GM12891 (cell line): ENCODE measurements at regions not wholly inside any gene's neighbourhood (a gene's known extent, or its start where the extent isn't known, plus 50 kb on each side); places are given as distances from the start of the nearest gene placed in this dataset.

ENCODE experiments used
- DNase-seq: peaks from one replicate; pipeline ENCODE4 v3.0.0; 2011; ENCODE audit warnings: low spot score; ENCODE audit not compliant: insufficient read length
- FAIRE-seq: peaks from 2 replicates; lab custom pipeline; 2011; peaks lifted over from hg19 to GRCh38; lab: Jason Lieb, UNC
- PAX5 ChIP-seq: IDR thresholded peaks from 2 replicates; pipeline ENCODE4 v1.6.1; 2011; ENCODE audit warnings: low read length, moderate library complexity, mild to moderate bottlenecking; ENCODE audit not compliant: insufficient read depth, severe bottlenecking
- POLR2A ChIP-seq: IDR thresholded peaks from 2 replicates; pipeline ENCODE4 v1.6.1; 2011; ENCODE audit warnings: low read depth, low read length, control low read depth
- POLR2AphosphoS5 ChIP-seq: IDR thresholded peaks from 2 replicates; pipeline ENCODE4 v1.6.1; 2011; ENCODE audit warnings: low read depth, low read length, control low read depth
- POU2F2 ChIP-seq: IDR thresholded peaks from 2 replicates; pipeline ENCODE4 v1.6.1; 2011; ENCODE audit warnings: low read depth, mild to moderate bottlenecking, control low read depth, low read length, moderate library complexity
- SPI1 ChIP-seq: IDR thresholded peaks from 2 replicates; pipeline ENCODE4 v1.6.1; 2011; ENCODE audit warnings: low read depth, low read length, control low read depth
- TAF1 ChIP-seq: IDR thresholded peaks from 2 replicates; pipeline ENCODE4 v1.6.1; 2011; ENCODE audit warnings: low read depth, low read length, control low read depth

DNA sequence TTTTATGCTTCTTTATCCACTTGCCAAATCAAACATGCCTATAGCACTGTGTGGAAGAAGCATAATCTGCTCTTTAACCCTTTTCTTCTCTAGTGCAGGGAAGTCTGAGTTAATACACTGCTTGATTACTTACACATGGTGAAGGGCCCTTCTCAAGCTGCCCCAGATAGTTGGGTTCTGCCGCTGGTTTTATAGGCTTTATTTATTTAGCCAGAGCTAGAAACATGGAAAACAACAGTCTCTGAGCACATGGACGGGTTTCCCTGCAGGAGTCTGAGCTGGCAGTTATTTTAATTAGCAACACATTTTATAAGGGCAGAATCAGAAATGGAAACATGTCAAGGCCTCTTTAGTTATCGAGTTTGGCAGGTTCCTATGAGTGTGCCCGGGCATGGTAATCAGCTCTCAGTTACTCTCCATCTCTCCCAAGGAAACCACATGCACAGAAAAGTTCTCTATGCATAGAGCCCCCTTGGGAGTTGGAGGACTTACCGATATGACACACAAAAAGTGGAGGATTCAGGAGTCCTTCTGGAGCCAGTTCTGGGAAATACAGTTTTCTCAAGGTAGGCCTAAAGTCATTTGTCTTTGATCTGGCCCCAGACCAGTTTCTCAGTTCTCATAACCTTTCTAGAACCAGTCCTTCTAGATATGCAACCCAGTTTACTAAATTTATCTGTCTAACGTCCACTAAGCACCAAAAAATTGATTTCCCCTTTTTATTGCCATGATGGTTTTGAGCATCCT is 564.8 kb downstream of the ACTL7B start:
- FAIRE-seq (no peak), DNase-seq (no peak)
- TF ChIP-seq PAX5 (no peak), POLR2AphosphoS5 (no peak), SPI1 (no peak), TAF1 (no peak), POU2F2 (no peak), POLR2A (no peak)

- no peak for TF ChIP-seq PAX5
- TF ChIP-seq POLR2AphosphoS5, result no peak
- TF ChIP-seq TAF1, result no peak
- no peak for FAIRE-seq
- DNase-seq, result no peak
Measured at GRCh38 chr9:108286638-108287206, 569.1 kb downstream of the ACTL7B start.

- FAIRE-seq, result no peak
- TF ChIP-seq POU2F2 (no peak), PAX5 (no peak), POLR2AphosphoS5 (no peak), POLR2A (no peak), TAF1 (no peak), SPI1 (no peak)
Measured at GRCh38 chr9:108283696-108284095, 572.1 kb downstream of the ACTL7B start.

GRCh38 chr9:108282872-108283271 is 572.9 kb downstream of the ACTL7B start:
- FAIRE-seq, result no peak
- TF ChIP-seq TAF1 (no peak), POU2F2 (no peak), POLR2A (no peak)
- DNase-seq, result no peak

More at GRCh38 chr9:108283696-108284095, 572.1 kb downstream of the ACTL7B start:
- no peak for DNase-seq

- FAIRE-seq, result no peak
Measured at GRCh38 chr9:108281696-108282095, 574.1 kb downstream of the ACTL7B start.

DNA sequence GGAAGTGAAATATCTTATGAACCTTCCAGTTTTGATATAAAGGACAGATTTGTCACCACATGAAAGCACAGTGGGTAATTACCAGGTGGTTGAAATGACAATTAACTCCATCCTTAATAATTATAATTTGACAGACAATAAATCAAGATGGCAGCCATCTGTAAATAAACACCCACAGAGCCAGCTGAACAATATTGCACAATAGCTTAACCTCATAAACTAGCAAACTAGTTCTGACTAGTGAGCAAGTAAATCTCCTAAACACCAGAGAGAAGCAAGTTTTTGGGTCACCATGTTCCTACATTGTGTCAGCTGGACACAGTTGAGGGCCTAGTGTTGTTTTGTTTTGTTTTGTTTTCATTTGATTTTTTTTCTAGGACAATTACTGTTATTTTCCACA is 577.4 kb downstream of the ACTL7B start:
- no peak for DNase-seq
- TF ChIP-seq PAX5 (no peak), TAF1 (no peak), POU2F2 (no peak), POLR2A (no peak), SPI1 (no peak), POLR2AphosphoS5 (no peak)
- FAIRE-seq, result no peak

More at GRCh38 chr9:108281696-108282095, 574.1 kb downstream of the ACTL7B start:
- TF ChIP-seq POLR2A, result no peak
- no peak for TF ChIP-seq POU2F2
- no peak for TF ChIP-seq TAF1
- TF ChIP-seq PAX5, result no peak
- TF ChIP-seq POLR2AphosphoS5, result no peak
- no peak for TF ChIP-seq SPI1
- DNase-seq, result no peak

- no peak for TF ChIP-seq POU2F2
- no peak for TF ChIP-seq TAF1
- TF ChIP-seq POLR2AphosphoS5, result no peak
- no peak for TF ChIP-seq PAX5
- TF ChIP-seq POLR2A, result no peak
- TF ChIP-seq SPI1, result no peak
- no peak for DNase-seq
- no peak for FAIRE-seq
Measured at GRCh38 chr9:108277216-108277615, 578.6 kb downstream of the ACTL7B start.

GRCh38 chr9:108275906-108276305 is 579.9 kb downstream of the ACTL7B start:
- FAIRE-seq (no peak), DNase-seq (no peak)
- TF ChIP-seq POLR2A (no peak), POU2F2 (no peak), SPI1 (no peak), TAF1 (no peak), PAX5 (no peak), POLR2AphosphoS5 (no peak)

DNA sequence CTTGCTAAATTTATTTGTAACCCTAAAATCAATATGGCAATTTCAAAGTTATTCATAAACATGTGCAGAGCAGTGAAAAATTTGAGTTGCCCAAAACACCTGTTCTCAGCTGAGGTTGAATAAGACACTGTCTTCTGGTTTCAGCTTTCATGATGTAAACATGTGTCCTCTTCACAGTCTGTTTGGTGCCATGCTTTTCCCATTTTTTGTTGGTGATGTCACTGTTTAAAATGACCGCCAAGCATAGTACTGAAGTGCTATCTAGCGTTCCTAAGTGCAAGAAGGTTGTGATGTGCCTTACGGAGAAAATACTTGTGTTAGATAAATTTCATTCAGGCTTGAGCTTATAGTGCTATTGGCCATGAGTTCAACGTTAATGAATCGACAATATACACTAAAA is 580.8 kb downstream of the ACTL7B start:
- DNase-seq, result no peak
- TF ChIP-seq PAX5 (no peak), POLR2A (no peak), POLR2AphosphoS5 (no peak), SPI1 (no peak), POU2F2 (no peak), TAF1 (no peak)
- no peak for FAIRE-seq

DNA sequence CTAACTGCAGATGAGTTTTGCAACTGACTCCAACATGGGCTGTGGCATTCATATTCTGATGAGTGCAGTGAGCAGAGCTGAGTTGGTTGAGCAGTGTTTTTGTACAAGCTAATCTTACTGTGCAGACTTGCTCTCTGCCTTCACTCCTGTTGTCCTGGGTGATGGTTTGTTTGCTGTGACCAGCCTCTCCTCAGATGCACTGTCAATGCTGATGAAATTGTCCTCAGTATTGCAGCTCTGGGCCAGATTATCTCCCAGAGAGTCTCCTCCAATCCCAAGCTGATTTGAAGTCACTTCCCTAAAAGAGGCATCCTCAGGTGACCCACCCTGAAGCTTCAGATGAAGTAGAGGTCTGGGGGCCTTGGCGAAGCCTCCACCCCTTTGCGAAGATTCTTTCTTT is 581.8 kb downstream of the ACTL7B start:
- no peak for FAIRE-seq
- TF ChIP-seq POLR2AphosphoS5 (no peak), POLR2A (no peak), TAF1 (no peak), POU2F2 (no peak), SPI1 (no peak), PAX5 (no peak)

More for the DNA sequence above, 581.8 kb downstream of the ACTL7B start:
- no peak for DNase-seq
